Astrocyte (in vitro differentiated cells and primary cell): ENCODE measurements at regions not wholly inside any gene's neighbourhood (a gene's known extent, or its start where the extent isn't known, plus 50 kb on each side); places are given as distances from the start of the nearest gene placed in this dataset.
"Not testable (repeated sequence)": the region's sequence is repeated elsewhere in the genome, so short reads cannot be mapped to it uniquely, and the experiment has no call there.

Source experiments
- DNase-seq: peaks from one replicate; pipeline ENCODE4 v3.0.0-alpha.2; 2010; ENCODE audit warnings: low read depth
- FAIRE-seq: peaks from 2 replicates; lab custom pipeline; 2011; peaks lifted over from hg19 to GRCh38; lab: Jason Lieb, UNC
- H2AFZ ChIP-seq: 2 replicates; pipeline ENCODE4 v1.6.0; 2012; ENCODE audit warnings: low read depth, low read length, inconsistent platforms
- H3K27ac ChIP-seq: 2 replicates; pipeline ENCODE4 v1.5.1; 2011; ENCODE audit warnings: low read depth, low read length, inconsistent platforms
- H3K27me3 ChIP-seq: 2 replicates; pipeline ENCODE4 v1.6.0; 2011; ENCODE audit warnings: low read length, inconsistent platforms; ENCODE audit not compliant: insufficient read depth
- H3K36me3 ChIP-seq: 2 replicates; pipeline ENCODE4 v1.5.1; 2011; ENCODE audit warnings: low read length, inconsistent platforms; ENCODE audit not compliant: insufficient read depth
- H3K4me1 ChIP-seq: 2 replicates; pipeline ENCODE4 v1.5.1; 2011; ENCODE audit warnings: low read length, inconsistent platforms; ENCODE audit not compliant: insufficient read depth
- H3K4me2 ChIP-seq: 2 replicates; pipeline ENCODE4 v1.6.0; 2012; ENCODE audit warnings: low read length, inconsistent platforms
- H3K4me3 ChIP-seq: 2 replicates; pipeline ENCODE4 v1.5.1; 2011; ENCODE audit warnings: low read depth, mild to moderate bottlenecking, low read length, inconsistent platforms; ENCODE audit not compliant: insufficient read depth
- H3K79me2 ChIP-seq: 2 replicates; pipeline ENCODE4 v1.6.0; 2012; ENCODE audit warnings: mild to moderate bottlenecking, low read length, inconsistent platforms; ENCODE audit not compliant: insufficient read depth
- H3K9ac ChIP-seq: 2 replicates; pipeline ENCODE4 v1.6.0; 2012; ENCODE audit warnings: mild to moderate bottlenecking, low read length, inconsistent platforms
- H3K9me3 ChIP-seq: 2 replicates; pipeline ENCODE4 v1.5.1; 2012; ENCODE audit warnings: low read depth, mild to moderate bottlenecking, low read length, inconsistent platforms; ENCODE audit not compliant: insufficient read depth
- H4K20me1 ChIP-seq: 2 replicates; pipeline ENCODE4 v1.6.0; 2012; ENCODE audit warnings: low read length, inconsistent platforms; ENCODE audit not compliant: insufficient read depth
- H3K27ac Mint-ChIP-seq: one replicate; pipeline ENCODE4 v1.8.0; 2021; ENCODE audit warnings: mild to moderate bottlenecking, mixed read lengths; ENCODE audit not compliant: unreplicated experiment
- H3K27me3 Mint-ChIP-seq: one replicate; pipeline ENCODE4 v1.8.0; 2021; ENCODE audit warnings: low read depth, mixed read lengths; ENCODE audit not compliant: unreplicated experiment
- H3K36me3 Mint-ChIP-seq: one replicate; pipeline ENCODE4 v1.8.0; 2021; ENCODE audit warnings: low read depth, mixed read lengths; ENCODE audit not compliant: unreplicated experiment
- H3K4me1 Mint-ChIP-seq: one replicate; pipeline ENCODE4 v1.8.0; 2021; ENCODE audit warnings: low read depth, mixed read lengths; ENCODE audit not compliant: unreplicated experiment
- H3K4me3 Mint-ChIP-seq: one replicate; pipeline ENCODE4 v1.8.0; 2021; ENCODE audit warnings: mild to moderate bottlenecking, moderate library complexity, mixed read lengths; ENCODE audit not compliant: unreplicated experiment
- H3K9me3 Mint-ChIP-seq: one replicate; pipeline ENCODE4 v1.8.0; 2021; ENCODE audit warnings: mild to moderate bottlenecking, mixed read lengths; ENCODE audit not compliant: unreplicated experiment
- EZH2 ChIP-seq: IDR thresholded peaks from 2 replicates; pipeline ENCODE4 v1.6.1; 2012; ENCODE audit warnings: mild to moderate bottlenecking, low read length, inconsistent platforms; ENCODE audit not compliant: insufficient read depth
- TF ChIP-seq, protein P1 (sequence below): IDR thresholded peaks from 2 replicates; pipeline ENCODE4 v1.5.1; 2011; ENCODE audit warnings: low read depth, mild to moderate bottlenecking, inconsistent platforms, low read length, moderate library complexity; ENCODE audit not compliant: insufficient read depth

DNA sequence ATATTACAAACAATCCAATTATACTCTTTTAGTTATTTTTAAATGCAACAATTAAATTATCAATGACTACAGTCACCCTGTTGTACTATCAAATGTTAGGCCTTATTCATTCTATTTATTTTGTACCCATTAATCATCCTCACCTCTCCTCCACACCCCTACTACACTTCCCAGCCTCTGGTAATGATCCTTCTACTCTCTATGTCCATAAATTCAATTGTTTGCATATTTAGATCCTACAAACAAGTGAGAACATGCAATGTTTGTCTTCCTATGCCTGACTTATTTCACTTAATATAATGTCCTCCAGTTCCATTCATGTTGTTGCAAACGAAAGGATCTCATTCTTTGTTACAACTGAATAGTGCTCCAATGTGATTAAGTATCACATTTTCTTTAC is 1414.6 kb downstream of the SLITRK1 start:
- H3K4me1 Mint-ChIP-seq, result no peaks in the 10 kb centered on the region
- H3K36me3 Mint-ChIP-seq, result no peaks in the 10 kb centered on the region
- DNase-seq, result no peak
- FAIRE-seq, result no peak
- no peaks in the 10 kb centered on the region for H3K36me3 ChIP-seq
- H3K4me2 ChIP-seq, result no peak overlapping the region
- H3K4me3 ChIP-seq, result no peak overlapping the region
- no peaks in the 10 kb centered on the region for H3K9me3 ChIP-seq
- H3K9me3 Mint-ChIP-seq, result no peaks in the 10 kb centered on the region
- H3K4me3 Mint-ChIP-seq, result no peak overlapping the region
- no peaks in the 10 kb centered on the region for H3K27me3 Mint-ChIP-seq
- H3K79me2 ChIP-seq, result no peaks in the 10 kb centered on the region
- H4K20me1 ChIP-seq, result no peaks in the 10 kb centered on the region
- no peaks in the 10 kb centered on the region for H3K27me3 ChIP-seq
- H3K9ac ChIP-seq, result no peak overlapping the region
- no peak overlapping the region for H2AFZ ChIP-seq
- H3K27ac Mint-ChIP-seq, result no peak overlapping the region
- TF ChIP-seq, protein P1, sequence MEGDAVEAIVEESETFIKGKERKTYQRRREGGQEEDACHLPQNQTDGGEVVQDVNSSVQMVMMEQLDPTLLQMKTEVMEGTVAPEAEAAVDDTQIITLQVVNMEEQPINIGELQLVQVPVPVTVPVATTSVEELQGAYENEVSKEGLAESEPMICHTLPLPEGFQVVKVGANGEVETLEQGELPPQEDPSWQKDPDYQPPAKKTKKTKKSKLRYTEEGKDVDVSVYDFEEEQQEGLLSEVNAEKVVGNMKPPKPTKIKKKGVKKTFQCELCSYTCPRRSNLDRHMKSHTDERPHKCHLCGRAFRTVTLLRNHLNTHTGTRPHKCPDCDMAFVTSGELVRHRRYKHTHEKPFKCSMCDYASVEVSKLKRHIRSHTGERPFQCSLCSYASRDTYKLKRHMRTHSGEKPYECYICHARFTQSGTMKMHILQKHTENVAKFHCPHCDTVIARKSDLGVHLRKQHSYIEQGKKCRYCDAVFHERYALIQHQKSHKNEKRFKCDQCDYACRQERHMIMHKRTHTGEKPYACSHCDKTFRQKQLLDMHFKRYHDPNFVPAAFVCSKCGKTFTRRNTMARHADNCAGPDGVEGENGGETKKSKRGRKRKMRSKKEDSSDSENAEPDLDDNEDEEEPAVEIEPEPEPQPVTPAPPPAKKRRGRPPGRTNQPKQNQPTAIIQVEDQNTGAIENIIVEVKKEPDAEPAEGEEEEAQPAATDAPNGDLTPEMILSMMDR, result no peak
- no peak for TF ChIP-seq EZH2
- H3K4me1 ChIP-seq, result no peaks in the 10 kb centered on the region
- H3K27ac ChIP-seq, result no peak overlapping the region

DNA sequence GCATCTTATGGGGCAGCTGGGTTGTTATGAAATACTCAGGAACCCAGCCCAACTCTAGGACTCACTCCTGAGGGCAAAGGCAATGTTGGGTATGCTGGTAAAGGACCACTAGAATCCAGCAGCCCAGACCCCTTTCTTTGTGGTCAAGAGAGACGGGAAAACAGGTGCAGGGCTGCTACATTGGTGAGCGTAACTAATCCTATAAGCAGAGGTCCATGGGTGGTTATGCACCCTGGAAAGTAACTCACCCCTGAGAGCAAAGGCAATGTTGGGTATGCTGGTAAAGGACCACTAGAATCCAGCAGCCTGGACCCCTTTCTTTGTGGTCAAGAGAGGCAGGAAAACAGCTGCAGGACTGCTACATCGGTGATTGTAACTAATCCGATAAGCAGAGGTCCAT is 1422.7 kb downstream of the SLITRK1 start:
- not testable (repeated sequence) for H3K4me1 Mint-ChIP-seq, H3K4me2 ChIP-seq, H3K36me3 ChIP-seq, H3K36me3 Mint-ChIP-seq, H3K4me3 Mint-ChIP-seq, H3K27ac Mint-ChIP-seq, H3K27me3 ChIP-seq, H3K79me2 ChIP-seq, H3K9me3 Mint-ChIP-seq, H3K27ac ChIP-seq, DNase-seq, H3K9me3 ChIP-seq, H3K9ac ChIP-seq, H4K20me1 ChIP-seq, FAIRE-seq, H3K27me3 Mint-ChIP-seq, H3K4me1 ChIP-seq, H3K4me3 ChIP-seq, H2AFZ ChIP-seq

GRCh38 chr13:82458169-82458568 is 1424.1 kb downstream of the SLITRK1 start:
- Mint-ChIP-seq H3K4me3 (no peak overlapping the region), H3K36me3 (no peaks in the 10 kb centered on the region), H3K4me1 (no peaks in the 10 kb centered on the region), H3K27ac (no peak overlapping the region), H3K27me3 (no peaks in the 10 kb centered on the region), H3K9me3 (no peaks in the 10 kb centered on the region)
- Histone ChIP-seq H3K9me3 (no peaks in the 10 kb centered on the region), H3K27me3 (no peaks in the 10 kb centered on the region), H3K27ac (no peak overlapping the region), H3K4me1 (no peaks in the 10 kb centered on the region), H3K9ac (no peak overlapping the region), H3K4me3 (no peak overlapping the region), H4K20me1 (no peaks in the 10 kb centered on the region), H3K36me3 (no peaks in the 10 kb centered on the region), H3K79me2 (no peaks in the 10 kb centered on the region), H3K4me2 (no peak overlapping the region), H2AFZ (no peak overlapping the region)
- DNase-seq (no peak), FAIRE-seq (no peak)
- TF ChIP-seq EZH2, result no peak
- TF ChIP-seq, protein P1, result no peak

GRCh38 chr13:82457548-82457947 is 1424.7 kb downstream of the SLITRK1 start:
- not testable (repeated sequence) for H2AFZ ChIP-seq, H3K4me3 Mint-ChIP-seq, H3K27ac Mint-ChIP-seq, H3K4me3 ChIP-seq, H3K36me3 Mint-ChIP-seq, H3K79me2 ChIP-seq, H3K27me3 ChIP-seq, H3K9me3 ChIP-seq, H3K27ac ChIP-seq, H3K27me3 Mint-ChIP-seq, H4K20me1 ChIP-seq, H3K9me3 Mint-ChIP-seq, DNase-seq, H3K36me3 ChIP-seq, H3K4me2 ChIP-seq, H3K4me1 Mint-ChIP-seq, FAIRE-seq, H3K9ac ChIP-seq, H3K4me1 ChIP-seq
